H9 (cell line): ENCODE measurements at regions not wholly inside any gene's neighbourhood (a gene's known extent, or its start where the extent isn't known, plus 50 kb on each side); places are given as distances from the start of the nearest gene placed in this dataset.

Experiments used
- DNase-seq: peaks from one replicate; pipeline ENCODE4 v3.0.0-alpha.2; 2017
- H2AFZ ChIP-seq: one replicate; pipeline ENCODE4 v1.6.1; 2013; ENCODE audit warnings: mild to moderate bottlenecking, low read length, control low read depth, moderate library complexity
- H2AK5ac ChIP-seq: 2 replicates; pipeline ENCODE4 v1.6.1; 2013; ENCODE audit warnings: low read length, control low read depth, mixed read lengths; ENCODE audit not compliant: insufficient read length
- H2BK120ac ChIP-seq: one replicate; pipeline ENCODE4 v1.6.1; 2013; ENCODE audit warnings: low read depth, mild to moderate bottlenecking, low read length, control low read depth, inconsistent platforms; ENCODE audit not compliant: poor library complexity, severe bottlenecking
- H2BK12ac ChIP-seq: 2 replicates; pipeline ENCODE4 v1.6.1; 2013; ENCODE audit warnings: low read length, control low read depth, mixed read lengths, low read depth; ENCODE audit not compliant: insufficient read length
- H2BK15ac ChIP-seq: 2 replicates; pipeline ENCODE4 v1.6.1; 2013; ENCODE audit warnings: low read depth, low read length, control low read depth
- H2BK20ac ChIP-seq: one replicate; pipeline ENCODE4 v1.6.1; 2013; ENCODE audit warnings: low read depth, mild to moderate bottlenecking, low read length, control low read depth, inconsistent platforms; ENCODE audit not compliant: poor library complexity, severe bottlenecking
- H2BK5ac ChIP-seq: 2 replicates; pipeline ENCODE4 v1.6.1; 2013; ENCODE audit warnings: low read length, control low read depth, mixed read lengths; ENCODE audit not compliant: insufficient read length
- H3K14ac ChIP-seq: 2 replicates; pipeline ENCODE4 v1.6.1; 2013; ENCODE audit warnings: low read length, control low read depth; ENCODE audit not compliant: insufficient read depth
- H3K18ac ChIP-seq: 2 replicates; pipeline ENCODE4 v1.6.1; 2013; ENCODE audit warnings: low read depth, mild to moderate bottlenecking, mixed read lengths, low read length, control low read depth; ENCODE audit not compliant: insufficient read length
- H3K23ac ChIP-seq: 2 replicates; pipeline ENCODE4 v1.6.1; 2013; ENCODE audit warnings: low read length, control low read depth, mixed read lengths, low read depth; ENCODE audit not compliant: insufficient read length
- H3K23me2 ChIP-seq: 2 replicates; pipeline ENCODE4 v1.6.1; 2013; ENCODE audit warnings: low read depth, mild to moderate bottlenecking, mixed read lengths, low read length, control low read depth; ENCODE audit not compliant: insufficient read length, poor library complexity, severe bottlenecking
- H3K27ac ChIP-seq: 2 replicates; pipeline ENCODE4 v1.5.1; 2013; ENCODE audit warnings: low read length, control low read depth, mixed read lengths, low read depth; ENCODE audit not compliant: insufficient read length
- H3K27me3 ChIP-seq: 2 replicates; pipeline ENCODE4 v1.6.1; 2013; ENCODE audit warnings: low read length, control low read depth, inconsistent platforms; ENCODE audit not compliant: insufficient read depth
- H3K4ac ChIP-seq: 2 replicates; pipeline ENCODE4 v1.6.1; 2013; ENCODE audit warnings: low read depth, mild to moderate bottlenecking, control low read depth, inconsistent platforms, low read length, moderate library complexity
- H3K4me1 ChIP-seq: 2 replicates; pipeline ENCODE4 v1.6.1; 2013; ENCODE audit warnings: low read length, control low read depth, inconsistent platforms; ENCODE audit not compliant: insufficient read depth
- H3K4me2 ChIP-seq: 2 replicates; pipeline ENCODE4 v1.6.1; 2013; ENCODE audit warnings: low read length, control low read depth, mixed read lengths; ENCODE audit not compliant: insufficient read length, insufficient read depth
- H3K56ac ChIP-seq: 2 replicates; pipeline ENCODE4 v1.6.1; 2013; ENCODE audit warnings: low read depth, mild to moderate bottlenecking, mixed read lengths, low read length, control low read depth; ENCODE audit not compliant: insufficient read length
- H3K79me1 ChIP-seq: 2 replicates; pipeline ENCODE4 v1.6.1; 2013; ENCODE audit warnings: low read depth, mild to moderate bottlenecking, moderate library complexity, low read length, control low read depth, inconsistent platforms; ENCODE audit not compliant: insufficient read depth, poor library complexity, severe bottlenecking
- H3K79me2 ChIP-seq: 2 replicates; pipeline ENCODE4 v1.6.1; 2013; ENCODE audit warnings: low read length, control low read depth, inconsistent platforms; ENCODE audit not compliant: insufficient read depth
- H3K9ac ChIP-seq: 2 replicates; pipeline ENCODE4 v1.6.1; 2013; ENCODE audit warnings: low read length, control low read depth, mixed read lengths; ENCODE audit not compliant: insufficient read length; ENCODE audit errors: extremely low read depth
- H3K9me3 ChIP-seq: one replicate; pipeline ENCODE4 v1.6.1; 2013; ENCODE audit warnings: low read depth, low read length, inconsistent platforms; ENCODE audit not compliant: control insufficient read depth
- H3T11ph ChIP-seq: one replicate; pipeline ENCODE4 v1.6.1; 2013; ENCODE audit warnings: mild to moderate bottlenecking, low read length, control low read depth, inconsistent platforms
- H4K20me1 ChIP-seq: one replicate; pipeline ENCODE4 v1.6.1; 2013; ENCODE audit not compliant: control insufficient read depth, insufficient read length, insufficient read depth
- H4K5ac ChIP-seq: 2 replicates; pipeline ENCODE4 v1.6.1; 2013; ENCODE audit warnings: low read depth, mild to moderate bottlenecking, mixed read lengths, low read length, control low read depth; ENCODE audit not compliant: insufficient read length
- H4K8ac ChIP-seq: replicated peaks from 2 replicates; pipeline ENCODE4 v1.6.1; 2013; ENCODE audit warnings: low read length, control low read depth, mixed read lengths, low read depth; ENCODE audit not compliant: insufficient read length
- H4K91ac ChIP-seq: 2 replicates; pipeline ENCODE4 v1.6.1; 2013; ENCODE audit warnings: low read depth, mild to moderate bottlenecking, moderate library complexity, mixed read lengths, low read length, control low read depth; ENCODE audit not compliant: insufficient read length
- H3K27ac Mint-ChIP-seq, 3 experiments: 2 replicates in 2 of 3; 3 replicates in 1 of 3; pipeline ENCODE4 v1.8.0; 2020 to 2021; ENCODE audit warnings: mixed read lengths in 3 of 3, mild to moderate bottlenecking in 1 of 3, moderate library complexity in 1 of 3
- H3K27me3 Mint-ChIP-seq: 2 replicates; pipeline ENCODE4 v1.8.0; 2021; ENCODE audit warnings: low read depth, mild to moderate bottlenecking, moderate library complexity, mixed read lengths
- H3K36me3 Mint-ChIP-seq, 3 experiments: 2 replicates in 2 of 3; 3 replicates in 1 of 3; pipeline ENCODE4 v1.8.0; 2020 to 2021; ENCODE audit warnings: low read depth in 3 of 3, mixed read lengths in 3 of 3; ENCODE audit not compliant: insufficient read depth in 1 of 3
- H3K4me1 Mint-ChIP-seq, 2 experiments: 2 replicates each; pipeline ENCODE4 v1.8.0; 2020; ENCODE audit warnings: mixed read lengths in 2 of 2
- H3K4me3 Mint-ChIP-seq, 2 experiments: 2 replicates in 1 of 2; 3 replicates in 1 of 2; pipeline ENCODE4 v1.8.0; 2020 to 2021; ENCODE audit warnings: mild to moderate bottlenecking in 2 of 2, mixed read lengths in 2 of 2, moderate library complexity in 1 of 2
- H3K9me3 Mint-ChIP-seq, 2 experiments: 2 replicates in 1 of 2; 3 replicates in 1 of 2; pipeline ENCODE4 v1.8.0; 2020; ENCODE audit warnings: mild to moderate bottlenecking in 2 of 2, mixed read lengths in 2 of 2, moderate library complexity in 1 of 2
- WGBS: extraction: QIAGEN DNeasy Blood & Tissue Kit; methylation state at CpG from one replicate; pipeline ENCODE4 v1.1.7; 2013; ENCODE audit warnings: missing lambda C conversion rate, low lambda C conversion rate, mixed read lengths; ENCODE audit not compliant: insufficient read length; ENCODE audit errors: extremely low coverage; 5-methylcytosine and 5-hydroxymethylcytosine counted together
- TF ChIP-seq, protein P1 (sequence below): fragments of 200-600 bp; sonication (generic); conservative IDR thresholded peaks from 3 replicates; pipeline ENCODE4 v1.8.0; 2021; ENCODE audit warnings: antibody characterized with exemption, mild to moderate bottlenecking

DNA sequence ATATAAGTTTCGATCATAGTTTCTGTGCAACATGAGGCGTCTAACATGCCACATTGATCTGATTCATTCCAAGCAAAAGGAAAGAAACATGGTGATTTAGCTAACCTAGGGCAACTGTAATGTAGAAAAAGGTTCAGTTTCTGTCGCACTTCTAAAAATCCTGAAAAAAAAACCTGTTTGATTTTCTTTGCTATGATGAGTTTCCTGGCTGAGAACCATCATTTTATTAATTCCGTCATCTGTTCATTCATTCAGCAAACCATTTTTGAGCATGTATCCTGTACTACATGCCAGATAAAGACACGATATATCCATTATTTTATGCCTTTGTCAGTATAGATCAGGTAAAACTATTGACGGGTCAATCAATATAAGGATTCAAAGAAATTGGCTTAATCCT is 932.6 kb downstream of the GALC start:
- no peaks in the 10 kb centered on the region for H3K79me2 ChIP-seq
- no peaks in the 10 kb centered on the region for H3K9me3 ChIP-seq
- no peak for DNase-seq
- no peak overlapping the region for H4K8ac ChIP-seq
- no peaks in the 10 kb centered on the region for H4K20me1 ChIP-seq
- Mint-ChIP-seq H3K36me3 (no peaks in the 10 kb centered on the region), H3K4me1 (peaks cover 0 to 1% of the 10 kb centered on the region in 2 experiments; a peak in 1 of 4 replicates), H3K27ac (no peak overlapping the region), H3K4me3 (no peak overlapping the region), H3K27me3 (no peaks in the 10 kb centered on the region), H3K9me3 (no peaks in the 10 kb centered on the region)
- no peak overlapping the region for H2BK20ac ChIP-seq
- no peak overlapping the region for H3K18ac ChIP-seq
- H3K4me1 ChIP-seq, result no peaks in the 10 kb centered on the region
- no peak overlapping the region for H2BK120ac ChIP-seq
- WGBS, result no CpG with 5 or more reads among the region's 6 CpGs
- H3K27ac ChIP-seq, result no peak overlapping the region
- H3K9ac ChIP-seq, result no peak overlapping the region
- H2BK5ac ChIP-seq, result no peak overlapping the region
- no peak overlapping the region for H2AK5ac ChIP-seq
- no peaks in the 10 kb centered on the region for H3K27me3 ChIP-seq
- no peak overlapping the region for H4K91ac ChIP-seq
- H2BK12ac ChIP-seq, result no peak overlapping the region
- H3K4me2 ChIP-seq, result no peak overlapping the region
- no peak overlapping the region for H3K56ac ChIP-seq
- TF ChIP-seq, protein P1, sequence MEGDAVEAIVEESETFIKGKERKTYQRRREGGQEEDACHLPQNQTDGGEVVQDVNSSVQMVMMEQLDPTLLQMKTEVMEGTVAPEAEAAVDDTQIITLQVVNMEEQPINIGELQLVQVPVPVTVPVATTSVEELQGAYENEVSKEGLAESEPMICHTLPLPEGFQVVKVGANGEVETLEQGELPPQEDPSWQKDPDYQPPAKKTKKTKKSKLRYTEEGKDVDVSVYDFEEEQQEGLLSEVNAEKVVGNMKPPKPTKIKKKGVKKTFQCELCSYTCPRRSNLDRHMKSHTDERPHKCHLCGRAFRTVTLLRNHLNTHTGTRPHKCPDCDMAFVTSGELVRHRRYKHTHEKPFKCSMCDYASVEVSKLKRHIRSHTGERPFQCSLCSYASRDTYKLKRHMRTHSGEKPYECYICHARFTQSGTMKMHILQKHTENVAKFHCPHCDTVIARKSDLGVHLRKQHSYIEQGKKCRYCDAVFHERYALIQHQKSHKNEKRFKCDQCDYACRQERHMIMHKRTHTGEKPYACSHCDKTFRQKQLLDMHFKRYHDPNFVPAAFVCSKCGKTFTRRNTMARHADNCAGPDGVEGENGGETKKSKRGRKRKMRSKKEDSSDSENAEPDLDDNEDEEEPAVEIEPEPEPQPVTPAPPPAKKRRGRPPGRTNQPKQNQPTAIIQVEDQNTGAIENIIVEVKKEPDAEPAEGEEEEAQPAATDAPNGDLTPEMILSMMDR, result no peak
- H2BK15ac ChIP-seq, result no peak overlapping the region
- no peak overlapping the region for H4K5ac ChIP-seq
- no peak overlapping the region for H3T11ph ChIP-seq
- no peaks in the 10 kb centered on the region for H3K79me1 ChIP-seq
- H3K14ac ChIP-seq, result no peak overlapping the region
- H3K23ac ChIP-seq, result no peak overlapping the region
- no peak overlapping the region for H3K4ac ChIP-seq
- H2AFZ ChIP-seq, result no peak overlapping the region
- no peaks in the 10 kb centered on the region for H3K23me2 ChIP-seq
